ENCODE measurements at regions not wholly inside any gene's neighbourhood (a gene's known extent, or its start where the extent isn't known, plus 50 kb on each side); places are given as distances from the start of the nearest gene placed in this dataset.
"Not testable (repeated sequence)": the region's sequence is repeated elsewhere in the genome, so short reads cannot be mapped to it uniquely, and the experiment has no call there.

DNA sequence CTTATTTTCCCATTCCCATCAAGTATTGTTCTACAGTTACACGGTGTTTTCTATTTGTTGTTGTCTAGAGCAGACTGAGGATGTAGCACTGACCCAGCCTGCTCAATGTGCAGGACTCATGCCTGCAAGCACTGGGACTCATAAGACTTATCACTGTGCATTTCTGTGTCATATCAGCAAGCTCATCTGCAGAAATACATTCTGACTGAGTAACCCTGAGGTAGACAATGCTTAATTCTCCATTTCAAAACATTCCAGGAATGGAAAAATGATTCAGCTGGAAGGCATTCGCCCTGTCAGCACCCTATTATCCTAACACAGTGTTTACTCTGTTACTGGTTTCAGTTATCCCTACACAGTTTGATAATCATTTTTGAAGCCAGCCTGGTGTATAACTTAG lies 2506.4 kb downstream of the PCDH9 start:
- no peak for DNase-seq

DNA sequence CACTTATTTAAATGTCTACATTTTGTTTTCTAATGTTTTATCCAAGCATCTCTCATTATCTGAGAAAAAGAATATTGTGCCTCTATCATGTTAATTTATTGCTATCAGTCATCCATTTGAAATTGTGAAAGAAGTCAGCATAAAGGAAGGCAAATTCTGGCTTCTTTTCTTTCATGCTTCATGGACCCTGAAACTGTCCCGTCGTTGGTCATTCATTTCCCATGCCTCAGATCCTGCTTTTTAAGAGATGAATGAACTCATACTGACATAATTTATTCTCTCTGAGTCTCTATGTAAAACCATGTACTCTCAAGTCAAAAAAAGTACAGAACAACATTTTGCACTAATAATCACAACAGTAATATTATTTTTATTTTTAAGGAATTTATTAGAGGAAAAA lies 2512.0 kb downstream of the PCDH9 start:
- DNase-seq: no peak

DNA sequence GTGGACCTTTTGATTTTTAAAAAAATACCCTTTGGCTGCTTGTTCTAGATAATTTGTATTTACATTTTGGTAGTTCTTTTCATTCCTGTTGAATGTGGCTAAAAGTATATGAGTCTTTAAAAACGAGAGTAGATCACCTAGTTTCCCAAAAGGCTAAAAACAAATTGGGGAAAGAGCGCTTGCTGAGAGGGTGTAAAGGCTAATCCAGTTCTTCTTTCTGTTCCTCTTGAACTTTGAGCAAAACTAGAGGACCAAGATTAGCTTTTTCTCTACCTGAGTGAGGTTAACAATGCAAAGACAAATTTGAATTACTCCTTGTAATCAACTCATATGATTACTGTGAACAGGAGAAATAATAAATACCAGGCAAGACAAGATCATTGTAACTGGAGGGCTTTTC lies 2513.2 kb downstream of the PCDH9 start:
- DNase-seq: no peak

DNA sequence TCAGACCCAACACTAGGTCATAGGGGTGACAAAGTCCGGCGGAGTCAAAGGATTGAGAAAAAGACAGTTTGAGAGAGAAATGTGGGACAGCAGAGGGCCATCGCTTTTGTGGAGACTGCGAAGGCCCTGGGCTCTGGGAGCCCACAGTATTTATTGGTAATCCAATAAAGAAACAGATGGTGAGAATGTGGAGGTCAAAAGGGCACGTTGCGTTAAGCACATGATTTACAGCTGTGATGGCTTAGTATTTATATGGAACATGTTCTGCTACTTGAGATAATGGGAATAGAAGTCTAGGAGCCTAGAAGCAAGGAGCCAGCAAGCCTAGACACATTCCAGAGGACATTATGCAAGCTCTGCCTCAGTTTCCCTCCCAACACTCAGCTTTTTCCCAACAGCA lies 2521.1 kb downstream of the PCDH9 start:
- DNase-seq: no peak

DNA sequence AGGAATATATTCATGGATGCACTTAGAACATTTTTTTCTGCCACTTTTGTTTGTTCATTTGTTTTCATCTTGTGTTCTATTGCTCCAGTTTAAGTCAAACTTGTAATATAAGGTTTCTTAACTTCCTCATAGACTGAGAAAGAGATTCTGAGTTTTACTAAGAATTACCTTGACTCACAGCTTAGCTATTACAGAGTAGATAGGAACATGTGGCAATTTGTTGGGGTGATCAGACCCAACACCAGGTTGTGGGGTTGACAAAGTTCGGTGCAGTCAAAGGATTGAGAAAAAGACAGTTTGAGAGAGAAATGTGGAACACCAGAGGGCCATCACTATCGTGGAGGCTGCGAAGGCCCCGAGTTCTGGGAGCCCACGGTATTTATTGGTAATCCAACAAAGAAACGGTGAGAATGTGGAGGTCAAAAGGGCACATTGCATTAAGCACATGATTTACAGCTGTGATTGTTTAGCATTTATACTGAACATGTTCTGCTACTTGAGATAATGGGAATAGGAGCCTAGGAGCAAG lies 2526.0 kb downstream of the PCDH9 start:
- DNase-seq: no peak

DNA sequence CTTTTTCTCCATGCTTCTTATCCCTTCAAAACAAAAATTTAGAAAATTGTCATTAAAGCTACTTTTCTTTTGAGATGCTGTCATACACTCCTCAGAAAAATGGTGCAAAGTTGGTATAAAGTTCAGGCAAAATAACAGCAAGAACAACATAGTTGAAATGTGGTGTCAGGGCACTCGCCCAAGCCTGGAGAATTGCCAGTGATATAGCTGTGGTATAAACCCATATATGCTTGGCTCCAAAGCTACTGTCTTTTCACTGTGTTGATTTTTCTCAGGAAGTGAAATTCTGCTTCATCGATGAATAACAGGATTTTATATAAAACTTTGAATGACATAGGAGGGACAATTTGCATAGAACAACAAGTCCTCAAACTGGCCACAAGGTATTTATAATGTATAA lies 2532.9 kb downstream of the PCDH9 start:
- no peak for DNase-seq

DNA sequence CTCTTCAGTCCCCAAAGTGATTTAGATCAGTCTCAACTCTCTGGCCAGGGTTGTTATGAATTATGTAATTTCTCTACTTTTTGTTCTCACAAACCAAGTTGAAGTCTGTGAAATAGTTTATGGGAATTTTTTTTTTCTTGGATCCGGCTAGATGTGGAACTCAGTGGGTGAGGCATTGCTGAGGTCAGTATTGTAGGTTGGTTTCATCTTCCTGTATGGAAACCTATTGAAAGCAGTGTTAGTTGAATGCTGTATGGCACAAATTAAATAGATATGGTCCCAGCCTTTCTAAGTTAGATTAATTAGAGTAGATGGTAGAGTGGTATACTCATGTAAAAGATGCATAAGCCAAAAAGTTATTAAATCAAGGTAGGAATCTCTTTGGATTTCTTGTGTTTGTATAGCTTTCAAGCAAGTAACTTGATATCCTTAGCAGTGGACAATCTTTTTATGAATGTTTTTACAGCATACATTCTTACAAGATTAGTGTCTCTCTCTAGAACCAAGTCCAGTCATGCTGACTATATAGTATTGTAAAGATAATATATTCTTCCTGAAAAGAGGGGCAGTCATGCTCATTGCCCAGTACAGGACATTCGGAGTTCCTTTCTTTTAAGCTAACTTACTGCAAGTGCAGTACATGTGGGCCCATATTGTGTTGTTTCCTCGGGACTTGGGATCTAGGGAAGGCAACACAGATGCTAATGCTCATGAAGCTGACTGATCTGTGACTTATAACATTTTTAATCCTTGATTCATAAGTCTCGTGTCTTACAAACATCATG lies 2541.1 kb downstream of the PCDH9 start:
- DNase-seq: no peak

DNA sequence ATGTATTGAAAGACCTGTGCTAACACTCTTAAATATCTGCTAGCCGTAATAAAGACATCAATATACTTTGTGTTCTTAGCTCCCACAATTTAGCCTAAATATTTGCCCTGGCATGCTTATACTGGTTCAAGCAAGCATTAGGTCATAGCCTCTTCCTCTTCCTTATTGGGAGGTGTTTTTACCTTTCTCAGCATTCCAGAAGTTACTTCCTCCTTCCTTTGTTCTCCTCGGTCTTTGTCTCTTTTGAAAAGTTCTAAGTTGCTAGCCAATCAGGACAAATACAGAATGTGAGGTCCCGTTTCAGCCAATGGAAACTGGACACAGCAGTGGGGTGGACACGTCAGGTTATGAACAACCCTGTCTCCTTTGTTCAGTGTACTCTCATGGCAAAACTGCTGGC lies 2543.6 kb downstream of the PCDH9 start:
- DNase-seq: not testable (repeated sequence)

DNA sequence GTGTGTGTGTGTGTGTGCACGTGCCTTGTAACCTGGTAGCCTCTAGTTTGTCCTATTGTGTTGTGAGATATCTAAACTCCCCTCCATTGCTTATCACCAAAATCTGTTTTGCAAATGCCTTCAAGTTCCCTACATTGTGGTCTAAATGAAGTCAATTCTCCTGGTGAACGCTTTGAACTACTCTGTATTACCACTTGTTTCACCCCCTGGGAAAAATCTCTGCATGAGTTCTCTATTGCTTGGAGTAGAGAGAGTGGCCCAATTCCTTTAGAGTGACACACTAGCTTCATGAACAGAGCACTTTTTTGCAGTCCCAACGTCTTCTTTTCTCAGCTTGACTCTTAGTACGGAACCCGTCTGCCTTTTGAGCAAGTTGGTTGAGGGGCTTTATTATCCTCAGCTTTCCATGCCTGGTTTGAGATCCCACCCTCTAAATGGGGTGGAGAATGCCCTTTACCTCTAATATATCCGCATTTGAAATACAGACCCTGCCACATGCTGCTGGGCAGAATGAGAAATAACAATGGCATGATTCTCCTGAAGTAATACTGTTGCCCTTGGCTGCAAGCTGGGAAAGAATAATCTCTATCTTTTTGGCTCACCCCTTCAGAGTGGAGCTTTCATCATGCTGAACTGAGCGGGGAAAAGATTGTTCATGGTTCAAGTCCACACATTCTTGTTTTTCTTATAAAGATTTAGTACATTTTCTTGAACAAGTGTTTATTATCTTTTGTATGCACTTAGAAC lies 2545.3 kb downstream of the PCDH9 start:
- no peak for DNase-seq

DNA sequence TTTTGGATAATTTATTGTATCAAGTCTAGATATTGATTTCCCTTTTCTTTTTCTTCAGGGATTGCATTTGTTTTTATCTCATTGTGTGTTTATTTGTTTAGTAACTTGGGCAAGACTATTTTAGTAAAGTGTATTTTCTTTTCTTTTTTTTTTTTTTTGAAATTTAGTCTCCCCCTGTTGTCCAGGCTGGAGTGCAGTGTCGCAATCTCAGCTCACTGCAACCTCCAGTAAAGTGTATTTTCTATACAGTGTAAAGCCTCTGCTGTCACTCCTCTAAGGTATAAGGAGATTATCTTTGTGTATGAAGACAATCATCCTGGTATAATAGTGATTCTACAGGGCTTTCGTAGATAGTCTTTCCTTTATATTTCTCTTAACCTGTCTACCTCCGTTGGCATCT lies 2546.0 kb downstream of the PCDH9 start:
- no peak for DNase-seq

DNA sequence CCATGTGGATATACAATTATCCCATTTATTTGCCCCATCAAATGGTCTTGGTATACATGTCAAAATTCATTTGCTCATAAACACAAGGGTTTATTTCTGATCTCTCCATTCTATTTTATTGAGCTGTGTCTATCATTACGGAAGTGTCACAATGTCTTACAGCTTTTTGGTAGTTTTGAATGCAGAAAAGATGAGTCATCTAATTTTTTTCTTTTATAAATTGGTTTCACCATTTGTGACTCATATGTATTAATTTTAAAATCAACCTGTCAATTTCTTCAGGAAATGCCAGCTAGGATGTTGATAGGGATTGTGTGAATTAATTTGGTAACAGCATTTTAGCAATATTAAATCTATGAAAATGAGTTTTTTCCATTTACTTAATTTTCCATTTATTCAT lies 2549.4 kb downstream of the PCDH9 start:
- DNase-seq: no peak

DNA sequence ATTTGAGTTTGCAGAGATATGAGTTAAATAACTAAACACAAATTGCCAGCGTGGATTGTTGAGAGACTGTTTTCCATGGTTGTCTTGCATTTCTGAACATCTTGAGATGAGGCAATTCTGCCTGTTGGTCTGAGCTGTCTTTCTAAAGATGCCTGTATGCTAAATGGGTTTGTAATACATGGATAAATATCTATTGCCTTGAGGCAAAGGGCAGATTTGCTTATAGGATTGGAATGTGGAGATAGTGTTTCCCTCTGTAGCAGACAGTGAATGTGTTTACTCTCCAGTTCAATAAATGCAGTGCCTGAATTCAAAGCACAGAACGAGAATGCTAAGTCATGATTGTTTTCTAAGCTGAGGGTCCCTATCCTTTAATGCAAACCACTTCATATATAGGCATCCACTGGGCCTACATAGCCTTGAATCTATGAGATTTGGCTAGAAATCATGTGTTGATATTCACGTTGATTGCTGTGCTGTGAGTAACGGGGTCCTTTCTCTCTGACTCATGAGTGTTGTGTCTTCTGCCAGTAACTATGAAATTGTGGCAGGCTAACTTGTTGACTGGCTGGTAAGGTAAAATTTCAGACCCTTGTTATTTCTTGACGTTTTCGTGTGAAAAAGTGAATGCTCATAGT lies 2554.8 kb downstream of the PCDH9 start:
- DNase-seq: no peak

DNA sequence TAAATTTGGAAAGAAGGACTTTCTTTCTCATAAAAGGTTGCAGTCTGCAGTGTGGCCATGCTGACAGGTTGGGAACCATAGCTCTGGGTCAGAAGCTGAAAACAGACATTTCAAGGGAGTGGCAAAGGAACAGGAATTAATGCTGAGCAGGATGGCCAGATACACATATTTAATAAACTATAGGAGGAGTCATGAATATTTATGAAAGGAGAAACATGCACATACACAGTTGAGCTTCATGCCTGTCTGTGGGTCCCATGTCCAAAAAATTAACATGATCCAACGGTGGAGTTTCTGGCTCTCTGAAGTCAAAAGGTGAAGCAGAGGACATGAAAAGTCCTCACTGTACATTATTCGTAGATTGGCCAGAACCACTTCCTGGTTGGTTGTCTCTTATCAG lies 2556.0 kb downstream of the PCDH9 start:
- DNase-seq: no peak

DNA sequence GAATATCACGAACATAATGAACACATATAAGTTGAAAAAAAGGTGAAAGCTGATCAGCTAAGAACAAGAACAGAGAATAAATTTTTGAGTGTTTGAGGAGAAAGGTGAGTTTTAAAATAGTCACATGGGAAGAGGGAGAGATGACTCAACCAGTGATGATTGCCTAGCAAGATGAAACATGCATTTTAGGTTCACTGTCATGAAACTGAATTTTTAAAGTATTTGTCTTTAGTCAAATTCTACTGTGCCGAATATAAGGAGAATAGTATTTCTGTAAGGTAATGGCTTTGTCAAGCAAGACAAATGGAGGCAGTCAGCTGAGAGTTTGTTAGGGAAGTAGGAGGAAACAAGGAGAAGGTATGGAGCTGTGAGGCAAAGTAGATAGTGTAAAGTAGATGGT lies 2557.4 kb downstream of the PCDH9 start:
- DNase-seq: no peak

DNA sequence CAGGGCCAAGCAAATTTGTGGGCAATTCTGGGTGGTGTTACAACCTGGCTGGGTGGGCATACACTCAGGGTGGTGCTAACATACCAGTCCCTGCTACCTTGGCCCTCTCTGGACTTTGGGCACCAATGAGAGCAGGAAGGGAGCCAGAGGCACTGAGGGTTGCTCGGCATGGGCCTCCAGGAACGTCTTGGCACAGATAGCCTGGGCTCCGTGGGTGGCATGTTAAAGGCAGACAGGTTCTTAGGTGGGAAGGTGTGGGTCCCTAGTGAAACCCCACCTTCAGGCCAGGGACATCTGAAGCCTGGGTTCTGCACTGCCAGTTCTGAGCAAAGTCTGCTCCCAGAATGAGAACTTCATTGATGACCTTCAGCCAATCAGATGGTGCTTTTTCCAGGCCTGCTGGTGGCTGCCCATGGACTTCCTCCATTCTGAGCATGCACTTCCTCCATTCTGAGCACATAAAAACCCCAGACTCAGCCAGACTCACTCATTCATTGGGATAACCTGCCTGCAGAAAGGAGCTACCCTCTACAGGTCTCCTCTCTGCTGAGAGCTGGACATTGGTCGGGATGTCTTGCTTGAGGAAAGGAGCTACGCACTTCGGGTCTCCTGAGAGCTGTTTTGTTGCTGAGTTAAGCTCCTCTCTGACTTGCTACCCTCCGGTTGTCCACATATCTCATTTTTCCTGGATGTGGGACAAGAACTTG lies 2567.1 kb downstream of the PCDH9 start:
- DNase-seq: no peak

DNA sequence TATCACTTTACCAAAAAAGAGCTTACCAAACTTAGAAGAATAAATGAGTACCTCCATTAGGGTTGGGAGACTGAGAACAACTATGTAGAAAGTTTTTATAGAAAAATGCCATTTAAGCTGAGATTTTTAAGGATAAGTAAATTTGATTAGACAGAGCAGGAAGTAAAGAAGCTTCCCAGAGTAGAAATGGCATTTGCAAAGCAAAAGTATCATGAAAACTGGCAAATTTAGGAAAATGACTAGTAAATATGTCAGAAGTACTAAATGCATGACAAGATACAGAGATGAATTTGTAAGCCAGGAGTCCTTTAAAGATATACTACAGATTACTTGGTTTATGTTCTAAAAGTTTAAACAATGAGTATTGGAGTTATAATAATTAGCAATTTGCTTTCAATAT lies 2581.8 kb downstream of the PCDH9 start:
- DNase-seq: no peak

DNA sequence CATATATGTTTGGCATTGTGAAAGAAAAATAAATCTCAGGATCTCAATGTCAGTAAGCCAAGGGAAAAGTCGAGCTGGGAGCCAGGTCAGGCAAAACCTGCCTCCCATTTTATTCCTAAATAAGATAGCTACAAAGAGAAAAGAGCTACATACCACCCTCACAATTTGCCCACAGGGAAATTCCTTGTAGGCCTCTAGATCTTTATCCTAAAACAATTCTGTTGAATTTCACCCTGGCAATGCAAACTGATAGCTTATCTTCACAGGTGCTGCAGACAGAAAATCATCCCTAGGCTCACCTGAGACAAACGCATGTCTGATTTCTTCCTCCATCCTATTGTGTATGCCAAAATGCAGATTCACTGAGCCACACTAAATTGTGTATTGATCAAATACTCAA lies 2587.1 kb downstream of the PCDH9 start:
- no peak for DNase-seq

DNA sequence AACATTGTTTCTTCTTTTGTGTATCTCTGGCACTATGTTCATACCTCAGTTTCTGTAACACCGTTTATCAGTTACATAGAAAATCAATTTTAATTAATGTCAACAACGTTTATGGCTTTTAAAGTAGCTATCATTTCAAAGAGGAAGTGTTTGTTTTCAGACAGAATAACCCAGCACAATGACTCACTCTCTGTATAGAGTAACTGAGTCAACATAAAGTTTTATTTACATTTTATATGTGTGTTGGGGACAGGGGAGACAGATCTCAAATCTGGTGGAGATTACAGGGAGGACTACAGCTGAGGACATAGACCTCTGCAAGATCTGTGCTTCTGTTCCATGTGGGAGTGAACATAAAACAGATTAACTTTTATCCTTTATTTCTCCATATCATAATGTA lies 2590.1 kb downstream of the PCDH9 start:
- DNase-seq: no peak

DNA sequence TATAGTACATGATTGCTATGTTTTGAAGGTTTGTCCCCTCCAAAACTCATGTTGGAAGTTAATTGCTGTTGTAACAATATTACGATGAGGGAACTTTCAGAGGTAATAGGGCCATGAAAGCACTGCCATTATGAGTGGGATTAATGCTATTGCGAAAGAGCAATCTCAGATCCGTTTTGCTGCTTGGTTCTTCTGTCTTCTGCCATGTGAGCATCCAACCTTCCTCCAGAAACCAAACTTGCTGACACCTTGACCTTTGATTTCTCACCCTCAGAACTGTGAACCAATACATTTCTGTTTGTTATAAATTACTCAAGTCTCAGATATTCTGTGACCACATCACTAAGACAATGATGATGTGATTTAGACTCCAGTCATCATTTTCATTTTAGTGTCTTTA lies 2590.9 kb downstream of the PCDH9 start:
- no peak for DNase-seq

DNA sequence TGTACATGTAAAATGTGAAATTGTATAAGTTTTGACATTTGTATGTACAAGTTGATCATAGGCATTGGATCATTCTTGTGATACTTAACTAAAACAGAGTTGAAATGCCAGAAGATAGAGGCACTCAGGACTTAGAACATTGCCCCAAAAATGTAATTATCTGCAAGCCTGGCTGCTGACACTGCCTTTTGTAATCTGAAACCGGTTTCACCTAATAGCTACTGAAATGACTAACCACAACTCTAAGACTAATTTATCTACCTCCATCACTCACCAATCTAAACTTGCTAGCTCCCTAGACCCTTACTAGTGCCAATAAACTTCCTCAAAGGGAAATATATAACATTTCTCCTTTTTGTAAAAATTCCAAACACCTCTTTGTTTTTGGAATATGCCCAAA lies 2596.2 kb downstream of the PCDH9 start:
- DNase-seq: no peak

DNA sequence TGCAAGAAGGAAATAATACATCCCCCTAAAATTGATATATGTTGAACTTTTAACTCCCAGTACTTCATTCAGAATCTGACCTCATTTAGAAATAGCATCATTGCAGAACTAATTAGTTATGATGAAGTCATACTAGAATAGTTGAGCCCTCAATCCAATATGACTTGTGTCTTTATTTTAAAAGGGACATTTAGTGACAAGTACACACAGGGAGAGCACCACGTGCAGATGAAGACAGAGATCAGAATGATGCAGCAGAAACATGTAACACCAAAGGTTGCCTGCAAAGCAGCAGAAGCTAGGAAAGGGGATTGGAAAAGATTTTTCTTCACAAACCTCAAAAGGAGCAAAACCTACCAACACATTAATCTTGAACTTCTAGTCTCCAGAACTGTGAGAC lies 2602.5 kb downstream of the PCDH9 start:
- no peak for DNase-seq

DNA sequence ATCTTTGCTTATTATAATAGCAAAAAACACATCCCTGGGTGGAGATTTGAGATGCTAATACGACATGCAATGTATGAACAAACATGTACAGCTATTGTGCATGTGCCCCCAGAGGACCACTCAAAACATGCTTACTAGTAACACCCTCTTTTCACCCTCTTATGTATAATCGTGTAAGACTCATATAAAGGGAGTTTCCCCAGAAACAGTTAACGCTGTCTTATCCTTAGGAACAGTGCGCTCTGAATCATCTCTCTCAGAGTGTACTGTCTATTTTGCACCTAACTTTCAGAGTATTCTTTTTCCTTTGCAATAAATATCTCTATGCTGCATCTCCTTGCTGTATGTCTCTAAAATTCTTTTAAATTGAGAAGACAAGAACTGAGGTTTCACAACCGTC lies 2604.0 kb downstream of the PCDH9 start:
- no peak for DNase-seq

DNA sequence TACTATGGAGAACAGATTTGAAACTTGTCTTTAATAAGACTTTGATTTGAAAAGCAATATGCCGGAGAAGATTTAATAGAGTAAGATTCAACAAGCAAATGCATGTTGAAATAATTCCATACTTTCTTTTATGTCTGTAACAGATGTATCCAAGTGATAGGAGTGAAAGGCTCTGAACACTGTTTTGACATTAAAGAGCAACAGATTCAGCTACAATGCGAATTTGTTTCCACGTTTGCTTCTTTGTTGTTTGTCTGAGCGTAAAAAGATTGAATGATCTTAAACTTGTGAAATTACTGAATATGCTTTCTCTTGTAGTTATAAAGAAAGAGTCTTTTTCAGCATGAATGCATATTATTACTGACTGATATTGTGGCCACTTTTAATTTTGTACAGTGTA lies 2612.9 kb downstream of the PCDH9 start:
- no peak for DNase-seq

Data from activated T-cell treated with anti-CD3 and anti-CD28 coated beads, Interleukin-2, amount 50 U/mL, for 48 hours (primary cell).